Endothelial cell (in vitro differentiated cells): ENCODE measurements at regions not wholly inside any gene's neighbourhood (a gene's known extent, or its start where the extent isn't known, plus 50 kb on each side); places are given as distances from the start of the nearest gene placed in this dataset.

ENCODE experiments used
- DNase-seq: peaks from one replicate; pipeline ENCODE4 v3.0.0; 2021; ENCODE audit warnings: low spot score
- H3K27ac Mint-ChIP-seq: one replicate; pipeline ENCODE4 v1.8.0; 2021; ENCODE audit warnings: mixed read lengths, inconsistent platforms; ENCODE audit not compliant: unreplicated experiment
- H3K27me3 Mint-ChIP-seq: one replicate; pipeline ENCODE4 v1.8.0; 2021; ENCODE audit warnings: mild to moderate bottlenecking, moderate library complexity, mixed read lengths, inconsistent platforms; ENCODE audit not compliant: unreplicated experiment
- H3K36me3 Mint-ChIP-seq: one replicate; pipeline ENCODE4 v1.8.0; 2021; ENCODE audit warnings: mild to moderate bottlenecking, low read depth, mixed read lengths, inconsistent platforms; ENCODE audit not compliant: unreplicated experiment
- H3K4me1 Mint-ChIP-seq: one replicate; pipeline ENCODE4 v1.8.0; 2021; ENCODE audit warnings: mild to moderate bottlenecking, mixed read lengths, inconsistent platforms; ENCODE audit not compliant: unreplicated experiment
- H3K4me3 Mint-ChIP-seq: one replicate; pipeline ENCODE4 v1.8.0; 2021; ENCODE audit warnings: mild to moderate bottlenecking, mixed read lengths, inconsistent platforms; ENCODE audit not compliant: unreplicated experiment
- H3K9me3 Mint-ChIP-seq: one replicate; pipeline ENCODE4 v1.8.0; 2021; ENCODE audit warnings: mixed read lengths, inconsistent platforms; ENCODE audit not compliant: unreplicated experiment
- TF ChIP-seq, protein P1 (sequence below): fragments of 200-600 bp; sonication (generic); IDR thresholded peaks from one replicate; pipeline ENCODE4 v1.5.0; 2021; ENCODE audit warnings: antibody characterized with exemption; ENCODE audit not compliant: unreplicated experiment

DNA sequence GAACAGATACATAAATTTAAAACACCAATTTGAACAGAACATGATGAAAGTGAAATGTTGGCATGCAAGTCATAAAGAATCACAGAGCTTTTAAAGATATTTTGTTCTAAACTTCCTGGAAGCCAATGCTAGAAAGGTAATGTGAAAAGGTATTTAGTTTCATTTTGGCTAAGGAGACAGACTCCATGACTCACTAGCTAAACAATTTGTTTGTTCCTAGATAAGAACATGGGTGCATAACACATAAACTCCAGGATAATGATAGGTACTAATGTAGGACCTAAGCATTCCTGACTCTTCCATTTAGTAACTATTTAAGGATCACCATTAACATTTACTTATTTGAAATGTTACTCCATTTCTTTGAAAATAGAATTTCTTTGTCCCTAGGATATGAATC, 292.5 kb upstream of the CNTNAP5 start:
- no peak overlapping the region for H3K4me3 Mint-ChIP-seq
- H3K27me3 Mint-ChIP-seq: no peaks in the 10 kb centered on the region
- TF ChIP-seq, protein P1, sequence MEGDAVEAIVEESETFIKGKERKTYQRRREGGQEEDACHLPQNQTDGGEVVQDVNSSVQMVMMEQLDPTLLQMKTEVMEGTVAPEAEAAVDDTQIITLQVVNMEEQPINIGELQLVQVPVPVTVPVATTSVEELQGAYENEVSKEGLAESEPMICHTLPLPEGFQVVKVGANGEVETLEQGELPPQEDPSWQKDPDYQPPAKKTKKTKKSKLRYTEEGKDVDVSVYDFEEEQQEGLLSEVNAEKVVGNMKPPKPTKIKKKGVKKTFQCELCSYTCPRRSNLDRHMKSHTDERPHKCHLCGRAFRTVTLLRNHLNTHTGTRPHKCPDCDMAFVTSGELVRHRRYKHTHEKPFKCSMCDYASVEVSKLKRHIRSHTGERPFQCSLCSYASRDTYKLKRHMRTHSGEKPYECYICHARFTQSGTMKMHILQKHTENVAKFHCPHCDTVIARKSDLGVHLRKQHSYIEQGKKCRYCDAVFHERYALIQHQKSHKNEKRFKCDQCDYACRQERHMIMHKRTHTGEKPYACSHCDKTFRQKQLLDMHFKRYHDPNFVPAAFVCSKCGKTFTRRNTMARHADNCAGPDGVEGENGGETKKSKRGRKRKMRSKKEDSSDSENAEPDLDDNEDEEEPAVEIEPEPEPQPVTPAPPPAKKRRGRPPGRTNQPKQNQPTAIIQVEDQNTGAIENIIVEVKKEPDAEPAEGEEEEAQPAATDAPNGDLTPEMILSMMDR: no peak
- H3K27ac Mint-ChIP-seq: no peak overlapping the region
- H3K9me3 Mint-ChIP-seq: no peaks in the 10 kb centered on the region
- DNase-seq: no peak
- H3K36me3 Mint-ChIP-seq: no peaks in the 10 kb centered on the region
- H3K4me1 Mint-ChIP-seq: no peaks in the 10 kb centered on the region

DNA sequence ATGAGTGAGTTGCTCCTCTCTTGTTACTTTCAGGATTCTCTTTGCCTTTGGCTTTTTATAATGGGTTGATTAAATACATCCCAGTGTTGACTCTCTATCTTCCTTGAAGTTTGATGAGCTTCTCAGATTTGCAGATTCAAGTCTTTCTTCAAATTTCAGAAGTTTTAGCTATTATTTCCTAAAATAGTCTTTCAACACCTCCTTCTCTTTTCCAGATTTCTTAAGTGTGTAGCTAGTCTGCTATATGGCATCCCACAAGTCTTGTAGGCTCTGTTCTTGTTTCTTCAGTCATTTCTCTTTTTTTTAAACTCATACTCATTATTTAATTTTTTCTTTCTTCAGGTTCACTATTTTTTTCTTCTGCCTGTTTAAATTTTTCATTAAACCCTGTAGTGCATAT, 287.7 kb upstream of the CNTNAP5 start:
- H3K36me3 Mint-ChIP-seq: no peaks in the 10 kb centered on the region
- H3K4me1 Mint-ChIP-seq: peaks cover 5% of the 10 kb centered on the region
- DNase-seq: no peak
- TF ChIP-seq, protein P1: no peak
- H3K27me3 Mint-ChIP-seq: peaks cover 1% of the 10 kb centered on the region
- H3K9me3 Mint-ChIP-seq: no peaks in the 10 kb centered on the region
- H3K4me3 Mint-ChIP-seq: no peak overlapping the region
- no peak overlapping the region for H3K27ac Mint-ChIP-seq

GRCh38 chr2:123738643-123739042, 286.4 kb upstream of the CNTNAP5 start:
- TF ChIP-seq, protein P1: no peak
- Mint-ChIP-seq H3K4me3 (no peak overlapping the region), H3K9me3 (no peaks in the 10 kb centered on the region), H3K36me3 (no peaks in the 10 kb centered on the region), H3K4me1 (peaks cover 5% of the 10 kb centered on the region), H3K27ac (no peak overlapping the region), H3K27me3 (peaks cover 1% of the 10 kb centered on the region)
- DNase-seq: no peak

- no peak overlapping the region for H3K27ac Mint-ChIP-seq
- TF ChIP-seq, protein P1: no peak
- no peaks in the 10 kb centered on the region for H3K36me3 Mint-ChIP-seq
- DNase-seq: no peak
- peaks cover 4% of the 10 kb centered on the region for H3K4me1 Mint-ChIP-seq
- H3K9me3 Mint-ChIP-seq: no peaks in the 10 kb centered on the region
- H3K4me3 Mint-ChIP-seq: no peak overlapping the region
- peaks cover 1% of the 10 kb centered on the region for H3K27me3 Mint-ChIP-seq
Observed at GRCh38 chr2:123746006-123746405, 279.1 kb upstream of the CNTNAP5 start.

GRCh38 chr2:123747326-123747725, 277.8 kb upstream of the CNTNAP5 start:
- H3K4me1 Mint-ChIP-seq: peaks cover 4% of the 10 kb centered on the region
- H3K36me3 Mint-ChIP-seq: no peaks in the 10 kb centered on the region
- H3K27ac Mint-ChIP-seq: no peak overlapping the region
- TF ChIP-seq, protein P1: no peak
- DNase-seq: no peak
- no peaks in the 10 kb centered on the region for H3K9me3 Mint-ChIP-seq
- no peaks in the 10 kb centered on the region for H3K27me3 Mint-ChIP-seq
- no peak overlapping the region for H3K4me3 Mint-ChIP-seq
